Smooth muscle cell (in vitro differentiated cells): ENCODE measurements at regions not wholly inside any gene's neighbourhood (a gene's known extent, or its start where the extent isn't known, plus 50 kb on each side); places are given as distances from the start of the nearest gene placed in this dataset.

Source experiments
- DNase-seq: peaks from one replicate; lab custom pipeline; 2025; ENCODE audit not compliant: unreplicated experiment; lab: John Stamatoyannopoulos, UW
- H2AFZ ChIP-seq: fragments of 200-600 bp; sonication (generic); 2 replicates; pipeline ENCODE4 v1.6.0; 2016; ENCODE audit warnings: antibody characterized with exemption, low read depth, mild to moderate bottlenecking
- H3F3A ChIP-seq: fragments of 200-600 bp; sonication (generic); 2 replicates; pipeline ENCODE4 v1.6.0; 2017; ENCODE audit warnings: antibody characterized with exemption, low read depth
- H3K27ac ChIP-seq: fragments of 200-600 bp; sonication (generic); 2 replicates; pipeline ENCODE4 v1.5.1; 2016; ENCODE audit warnings: low read depth, mild to moderate bottlenecking
- H3K27me3 ChIP-seq: fragments of 200-600 bp; sonication (generic); 2 replicates; pipeline ENCODE4 v1.6.1; 2016; ENCODE audit warnings: low read depth, mild to moderate bottlenecking
- H3K36me3 ChIP-seq: fragments of 200-600 bp; sonication (generic); 2 replicates; pipeline ENCODE4 v1.5.1; 2016; ENCODE audit warnings: low read depth
- H3K4me1 ChIP-seq: fragments of 200-600 bp; sonication (generic); 2 replicates; pipeline ENCODE4 v1.5.1; 2016; ENCODE audit warnings: low read depth
- H3K4me2 ChIP-seq: fragments of 200-600 bp; sonication (generic); 2 replicates; pipeline ENCODE4 v1.6.0; 2016; ENCODE audit warnings: mild to moderate bottlenecking
- H3K4me3 ChIP-seq: fragments of 200-600 bp; sonication (generic); 2 replicates; pipeline ENCODE4 v1.5.1; 2016; ENCODE audit warnings: mild to moderate bottlenecking
- H3K79me2 ChIP-seq: fragments of 200-600 bp; sonication (generic); 2 replicates; pipeline ENCODE4 v1.6.0; 2016; ENCODE audit warnings: low read depth, mild to moderate bottlenecking
- H3K9ac ChIP-seq: fragments of 200-600 bp; sonication (generic); 2 replicates; pipeline ENCODE4 v1.6.0; 2016; ENCODE audit warnings: low read depth
- H3K9me3 ChIP-seq: fragments of 200-600 bp; sonication (generic); replicated peaks from 2 replicates; pipeline ENCODE4 v1.5.1; 2016; ENCODE audit warnings: low read depth
- H4K20me1 ChIP-seq: fragments of 200-600 bp; sonication (generic); 2 replicates; pipeline ENCODE4 v1.6.0; 2016; ENCODE audit warnings: low read depth
- WGBS: methylation state at CpG from one replicate; pipeline ENCODE4 v1.1.7; 2016; ENCODE audit warnings: low lambda C conversion rate; 5-methylcytosine and 5-hydroxymethylcytosine counted together
- TF ChIP-seq, protein P1 (sequence below): fragments of 200-600 bp; sonication (generic); IDR thresholded peaks from 2 replicates; pipeline ENCODE4 v1.5.1; 2017; ENCODE audit warnings: borderline replicate concordance, mild to moderate bottlenecking, antibody characterized with exemption; ENCODE audit not compliant: insufficient read depth, poor library complexity, severe bottlenecking

DNA sequence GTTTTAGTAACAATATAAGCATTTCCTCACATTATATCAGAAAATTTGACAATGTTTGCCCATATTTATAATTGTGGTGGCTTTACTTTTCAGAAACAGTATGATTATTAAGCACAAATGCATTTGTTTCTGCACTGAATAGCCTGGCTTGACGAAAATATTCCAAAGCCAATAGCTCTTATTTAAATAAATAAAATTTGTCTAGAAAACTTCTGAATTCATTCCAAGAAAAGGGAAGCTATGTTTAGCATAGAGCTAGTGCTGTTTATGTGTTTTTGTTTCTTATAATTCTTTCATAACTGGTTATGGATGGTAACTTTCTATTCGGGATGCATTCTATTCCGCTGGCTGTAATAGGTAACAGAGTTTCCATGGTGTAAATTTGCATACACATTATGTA lies 268.6 kb downstream of the PTBP2 start:
- DNase-seq = no peak
- Histone ChIP-seq H3K4me1 (no peaks in the 10 kb centered on the region), H3K27me3 (no peaks in the 10 kb centered on the region), H2AFZ (no peak overlapping the region), H3K9me3 (no peaks in the 10 kb centered on the region), H3K4me2 (no peak overlapping the region), H3K27ac (no peak overlapping the region), H3K79me2 (no peaks in the 10 kb centered on the region), H3F3A (no peaks in the 10 kb centered on the region), H3K4me3 (no peak overlapping the region), H4K20me1 (no peaks in the 10 kb centered on the region), H3K9ac (no peak overlapping the region), H3K36me3 (no peaks in the 10 kb centered on the region)
- TF ChIP-seq, protein P1, sequence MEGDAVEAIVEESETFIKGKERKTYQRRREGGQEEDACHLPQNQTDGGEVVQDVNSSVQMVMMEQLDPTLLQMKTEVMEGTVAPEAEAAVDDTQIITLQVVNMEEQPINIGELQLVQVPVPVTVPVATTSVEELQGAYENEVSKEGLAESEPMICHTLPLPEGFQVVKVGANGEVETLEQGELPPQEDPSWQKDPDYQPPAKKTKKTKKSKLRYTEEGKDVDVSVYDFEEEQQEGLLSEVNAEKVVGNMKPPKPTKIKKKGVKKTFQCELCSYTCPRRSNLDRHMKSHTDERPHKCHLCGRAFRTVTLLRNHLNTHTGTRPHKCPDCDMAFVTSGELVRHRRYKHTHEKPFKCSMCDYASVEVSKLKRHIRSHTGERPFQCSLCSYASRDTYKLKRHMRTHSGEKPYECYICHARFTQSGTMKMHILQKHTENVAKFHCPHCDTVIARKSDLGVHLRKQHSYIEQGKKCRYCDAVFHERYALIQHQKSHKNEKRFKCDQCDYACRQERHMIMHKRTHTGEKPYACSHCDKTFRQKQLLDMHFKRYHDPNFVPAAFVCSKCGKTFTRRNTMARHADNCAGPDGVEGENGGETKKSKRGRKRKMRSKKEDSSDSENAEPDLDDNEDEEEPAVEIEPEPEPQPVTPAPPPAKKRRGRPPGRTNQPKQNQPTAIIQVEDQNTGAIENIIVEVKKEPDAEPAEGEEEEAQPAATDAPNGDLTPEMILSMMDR = no peak
- WGBS = 95% methylated on average over 3 of the region's 3 CpGs

DNA sequence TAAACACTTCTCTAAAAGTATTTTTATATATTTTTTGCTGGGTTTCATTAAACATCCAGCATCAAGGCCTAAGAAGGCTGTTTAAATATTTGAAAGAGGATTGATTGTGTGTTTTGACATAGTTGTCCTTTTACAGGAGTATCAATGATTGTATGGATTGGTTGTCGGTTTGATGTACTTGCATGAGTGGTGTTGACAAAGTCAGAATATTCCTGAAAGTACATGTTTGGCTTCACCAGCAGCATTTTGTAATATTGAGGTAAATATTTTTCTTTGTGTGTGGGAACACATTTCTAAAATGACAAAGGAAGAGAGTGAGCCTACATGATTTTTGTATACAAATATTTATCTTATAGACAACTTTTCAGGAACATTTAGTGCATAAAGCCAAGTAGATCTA lies 269.7 kb downstream of the PTBP2 start:
- DNase-seq = no peak
- Histone ChIP-seq H3K36me3 (no peaks in the 10 kb centered on the region), H2AFZ (no peak overlapping the region), H3K4me1 (no peaks in the 10 kb centered on the region), H3K9ac (no peak overlapping the region), H3F3A (no peaks in the 10 kb centered on the region), H3K4me2 (no peak overlapping the region), H3K4me3 (no peak overlapping the region), H3K27me3 (no peaks in the 10 kb centered on the region), H3K79me2 (no peaks in the 10 kb centered on the region), H3K27ac (no peak overlapping the region), H4K20me1 (no peaks in the 10 kb centered on the region), H3K9me3 (no peaks in the 10 kb centered on the region)
- TF ChIP-seq, protein P1 = no peak
- 92% methylated on average over 1 of the region's 1 CpG for WGBS

DNA sequence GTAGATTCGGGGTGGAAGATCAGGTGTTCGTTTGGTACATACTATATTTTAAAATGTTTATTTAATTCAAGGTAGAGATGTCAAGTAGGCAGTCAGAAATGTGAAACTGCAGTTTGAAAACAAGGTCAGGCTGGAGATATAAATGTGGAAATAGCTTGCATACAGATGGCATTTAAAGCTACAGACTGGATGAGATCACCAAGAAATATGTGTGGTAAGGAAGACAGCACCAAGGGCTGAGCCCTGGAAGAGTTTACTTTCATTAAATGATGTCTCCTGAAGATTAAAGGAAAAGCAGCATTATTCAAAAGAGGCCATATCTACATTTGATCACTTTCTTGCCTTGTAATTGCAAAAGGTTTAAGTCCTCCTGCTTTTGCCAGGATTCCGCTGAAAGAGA lies 271.3 kb downstream of the PTBP2 start:
- H3K9me3 ChIP-seq = no peaks in the 10 kb centered on the region
- TF ChIP-seq, protein P1 = no peak
- no peak overlapping the region for H3K27ac ChIP-seq
- H3K4me3 ChIP-seq = no peak overlapping the region
- no peaks in the 10 kb centered on the region for H3K79me2 ChIP-seq
- no peaks in the 10 kb centered on the region for H3K4me1 ChIP-seq
- H3K27me3 ChIP-seq = no peaks in the 10 kb centered on the region
- DNase-seq = no peak
- H4K20me1 ChIP-seq = no peaks in the 10 kb centered on the region
- peak overlapping the region; percentile 22 for H3K4me2 ChIP-seq
- no peaks in the 10 kb centered on the region for H3F3A ChIP-seq
- H2AFZ ChIP-seq = no peak overlapping the region
- no peak overlapping the region for H3K9ac ChIP-seq
- 93% methylated on average over 3 of the region's 3 CpGs for WGBS
- H3K36me3 ChIP-seq = no peaks in the 10 kb centered on the region

DNA sequence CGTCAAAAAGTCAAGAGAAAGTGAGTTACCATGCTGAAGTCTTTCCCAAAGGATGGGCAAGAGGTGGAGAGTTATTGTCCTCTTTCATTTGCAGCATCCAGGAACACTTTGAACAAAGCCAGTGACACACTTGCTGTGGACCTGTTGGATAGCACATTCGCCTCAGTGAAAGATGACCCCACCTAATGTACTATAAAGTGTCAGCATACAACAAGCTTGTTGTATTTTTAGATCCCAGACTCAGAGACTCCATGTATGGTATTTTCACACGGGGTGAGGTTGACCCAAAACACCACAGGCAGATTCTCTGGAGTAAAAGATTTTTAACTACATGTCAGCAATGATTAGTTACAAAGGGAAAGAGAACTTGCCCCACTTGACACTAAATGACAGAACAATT lies 273.8 kb downstream of the PTBP2 start:
- H3K4me2 ChIP-seq = no peak overlapping the region
- no peaks in the 10 kb centered on the region for H3F3A ChIP-seq
- H2AFZ ChIP-seq = no peak overlapping the region
- H3K79me2 ChIP-seq = no peaks in the 10 kb centered on the region
- no peaks in the 10 kb centered on the region for H3K36me3 ChIP-seq
- no peaks in the 10 kb centered on the region for H3K27me3 ChIP-seq
- WGBS = 78% methylated on average over 3 of the region's 3 CpGs
- H3K9ac ChIP-seq = no peak overlapping the region
- no peaks in the 10 kb centered on the region for H3K4me1 ChIP-seq
- H3K27ac ChIP-seq = no peak overlapping the region
- no peaks in the 10 kb centered on the region for H3K9me3 ChIP-seq
- TF ChIP-seq, protein P1 = no peak
- DNase-seq = no peak
- no peak overlapping the region for H3K4me3 ChIP-seq
- no peaks in the 10 kb centered on the region for H4K20me1 ChIP-seq
